ENCODE measurements at regions not wholly inside any gene's neighbourhood (a gene's known extent, or its start where the extent isn't known, plus 50 kb on each side); places are given as distances from the start of the nearest gene placed in this dataset.

DNA sequence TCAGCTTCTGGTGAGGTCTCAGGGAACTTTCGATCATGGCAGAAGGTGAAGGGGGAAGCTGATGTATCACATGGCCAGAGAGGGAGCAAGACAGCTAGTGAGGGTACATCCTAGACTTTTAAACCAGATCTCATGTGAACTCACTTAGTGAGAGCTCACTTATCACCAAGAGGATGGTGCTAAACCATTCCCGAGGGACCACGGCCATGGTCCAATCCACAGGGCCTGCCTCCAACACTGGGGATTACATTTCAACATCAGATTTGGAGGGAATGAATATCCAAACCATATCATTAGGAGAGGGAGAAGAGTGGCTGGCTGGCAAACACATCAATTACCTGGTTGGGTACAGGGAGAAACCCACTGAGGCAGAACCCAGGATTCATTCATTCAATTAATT lies 75.7 kb upstream of the HAAO start:
- in situ Hi-C loops (cut with HindIII; ENCODE audit: low sequenced_read_pairs), result no loop called here

DNA sequence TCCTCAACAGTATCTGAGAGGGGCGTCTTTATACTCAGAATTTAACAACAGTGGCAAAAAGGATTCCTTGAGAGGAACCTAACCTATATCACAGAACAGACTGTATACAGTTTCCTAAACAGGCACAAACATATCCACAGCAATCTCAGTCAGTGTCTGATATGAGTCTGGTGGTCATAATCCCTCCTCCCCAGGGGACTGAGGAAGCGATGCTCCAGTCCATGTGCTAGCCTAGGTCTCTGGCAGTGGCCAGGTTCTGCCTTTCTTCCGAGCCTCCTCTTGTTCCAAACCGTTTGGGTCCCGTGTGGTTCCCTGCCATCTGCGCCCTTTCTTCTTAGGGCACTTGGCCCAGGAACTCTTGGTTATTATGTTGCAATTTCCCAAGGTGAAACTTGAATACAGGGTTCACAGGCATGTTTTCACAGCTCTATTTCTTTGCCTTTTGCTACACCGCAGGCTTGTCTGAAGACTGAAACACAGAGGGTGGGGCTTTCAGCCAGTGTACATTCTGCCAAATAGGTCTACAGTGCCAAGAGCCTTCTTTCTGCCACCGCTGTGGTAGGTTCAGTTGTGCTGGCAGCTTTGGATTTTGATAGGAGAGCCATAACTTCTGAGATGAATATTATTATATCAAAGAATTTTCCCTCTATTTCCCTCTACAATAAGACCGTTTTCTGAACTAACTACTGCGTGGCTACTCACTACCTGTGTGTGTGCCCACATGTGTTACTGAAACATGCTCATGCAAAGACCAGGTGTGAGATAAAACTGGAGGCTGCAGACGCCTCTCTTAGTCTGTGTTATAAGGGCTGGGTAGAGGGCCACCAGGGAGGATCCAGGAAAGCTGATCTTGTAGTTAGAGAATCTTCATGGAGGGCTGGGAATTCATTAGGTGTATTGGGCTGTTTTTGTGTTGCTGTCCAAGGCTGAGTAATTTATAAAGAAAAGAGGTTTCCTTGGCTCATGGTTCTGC lies 75.0 kb upstream of the HAAO start:
- in situ Hi-C loops (cut with HindIII; ENCODE audit: low sequenced_read_pairs), result no loop called here

DNA sequence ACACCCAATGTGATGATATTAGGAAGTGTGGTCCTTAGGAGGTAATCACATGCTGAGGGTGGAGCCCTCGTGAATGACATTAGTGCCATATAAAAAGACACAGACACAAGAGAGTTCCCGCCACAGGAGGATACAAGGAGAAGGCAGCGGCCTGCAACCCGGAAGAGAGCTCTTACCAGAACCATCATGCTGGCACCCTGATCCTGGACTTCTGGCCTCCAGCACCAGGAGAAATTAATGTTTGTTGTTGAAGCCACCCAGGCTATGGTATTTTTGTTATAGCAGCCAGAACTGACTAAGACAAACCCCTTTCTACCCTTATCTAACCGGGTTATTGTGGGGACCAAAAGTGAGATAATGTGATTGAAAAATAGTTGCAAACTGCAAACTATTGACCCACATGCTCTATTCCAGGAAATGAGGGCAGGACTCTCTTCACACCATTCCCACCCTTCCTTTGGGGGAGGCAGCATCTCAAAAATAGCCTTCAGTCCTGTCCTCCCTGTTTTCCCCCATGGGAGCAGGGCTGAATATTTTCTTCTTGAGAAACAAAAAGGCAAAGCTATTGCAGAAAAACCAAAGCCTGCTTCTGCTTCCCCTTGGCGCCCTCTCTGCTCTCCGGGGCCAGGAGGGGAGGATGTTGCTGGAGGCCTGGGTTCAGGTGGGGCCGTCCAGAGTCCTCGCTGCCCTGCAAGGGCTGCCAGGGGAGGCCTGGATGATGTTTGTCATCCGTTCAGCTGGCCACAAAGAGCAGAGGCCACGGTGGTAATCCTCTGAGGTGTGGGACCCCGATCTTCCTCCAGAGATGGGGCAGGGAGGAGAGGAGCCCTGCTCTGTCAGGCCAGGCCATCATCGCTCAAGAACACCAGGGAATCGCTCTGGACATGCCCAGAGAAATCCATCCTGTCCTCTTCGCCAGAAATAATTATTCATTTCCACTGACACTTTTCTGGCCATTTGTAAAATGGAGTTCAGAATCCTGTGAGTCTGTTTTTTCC lies 73.8 kb upstream of the HAAO start:
- in situ Hi-C loops (cut with HindIII; ENCODE audit: low sequenced_read_pairs), result no loop called here

DNA sequence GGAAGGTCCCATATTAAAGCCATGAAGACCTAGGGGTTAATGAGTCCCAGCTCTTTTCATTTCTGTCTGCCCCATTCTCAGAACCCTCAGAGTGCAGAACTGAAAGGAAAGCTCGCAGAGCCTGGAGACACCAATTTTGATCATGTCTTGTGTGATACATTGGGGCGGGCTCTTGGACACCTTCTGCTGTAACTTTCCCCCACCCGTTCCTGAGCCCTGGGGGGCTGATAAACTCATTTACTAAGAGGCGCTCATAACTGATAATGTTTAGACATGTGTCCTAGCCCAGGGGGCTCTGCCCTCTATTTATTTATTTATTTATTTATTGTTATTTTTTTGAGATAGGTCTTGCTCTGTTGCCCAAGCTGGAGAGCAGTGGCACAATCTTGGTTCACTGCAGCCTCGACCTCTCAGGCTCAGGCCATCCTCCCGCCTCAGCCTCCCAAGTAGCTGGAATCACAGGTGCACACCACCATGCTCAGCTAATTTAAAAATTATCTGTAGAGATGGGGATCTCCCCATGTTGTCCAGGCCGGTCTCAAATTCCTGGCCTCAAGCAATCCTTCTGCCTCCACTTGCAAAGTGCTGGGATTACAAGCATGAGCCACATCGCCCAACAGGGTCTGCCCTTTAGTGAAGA lies 72.4 kb upstream of the HAAO start:
- in situ Hi-C loops (cut with HindIII; ENCODE audit: low sequenced_read_pairs), result loop anchor here (5.0 kb wide), 1 partner anchor 78 kb away; no protein-coding TSS in a partner anchor

DNA sequence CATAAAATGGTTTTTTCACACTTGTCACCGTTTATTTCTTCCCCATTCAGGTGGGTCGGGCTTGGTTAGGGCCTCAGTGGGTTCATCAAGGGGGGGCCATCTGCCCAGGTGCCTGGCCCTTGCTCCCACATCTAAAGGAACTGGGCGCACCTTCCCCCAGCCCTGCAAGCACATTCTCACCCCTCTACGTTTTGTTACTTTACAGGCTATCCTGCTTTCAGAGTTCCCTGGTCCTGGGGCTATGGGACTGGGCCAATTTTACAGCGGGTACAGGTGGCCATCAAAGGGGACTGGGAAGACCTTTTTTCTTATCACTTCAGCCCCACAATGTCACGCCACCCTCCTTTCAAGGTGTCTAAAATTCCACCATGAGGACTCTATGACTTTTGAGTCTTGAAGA lies 71.8 kb upstream of the HAAO start:
- in situ Hi-C loops (cut with HindIII; ENCODE audit: low sequenced_read_pairs), result loop anchor here (5.0 kb wide), 1 partner anchor 78 kb away; no protein-coding TSS in a partner anchor

DNA sequence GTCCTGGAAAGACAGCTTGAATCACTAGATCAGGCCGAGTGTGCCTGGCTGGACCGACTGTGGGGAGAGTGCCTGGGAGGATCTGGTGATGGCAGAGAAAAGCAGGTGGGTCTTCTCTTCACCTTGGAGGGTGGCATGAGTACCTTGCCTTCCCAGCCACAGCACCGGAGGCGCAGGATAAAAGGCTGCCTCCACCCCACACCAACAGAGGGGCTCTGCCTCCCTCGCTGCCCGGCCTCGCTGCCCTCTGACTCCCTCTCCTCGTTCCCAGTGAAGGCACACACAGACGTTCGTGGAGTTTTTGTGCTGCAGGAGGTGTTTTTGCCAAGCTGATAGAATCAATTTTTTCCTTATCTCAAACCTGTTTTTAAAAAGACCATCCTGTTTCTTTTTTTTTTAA lies 71.4 kb upstream of the HAAO start:
- in situ Hi-C loops (cut with HindIII; ENCODE audit: low sequenced_read_pairs), result loop anchor here (5.0 kb wide), 1 partner anchor 79 kb away; no protein-coding TSS in a partner anchor

DNA sequence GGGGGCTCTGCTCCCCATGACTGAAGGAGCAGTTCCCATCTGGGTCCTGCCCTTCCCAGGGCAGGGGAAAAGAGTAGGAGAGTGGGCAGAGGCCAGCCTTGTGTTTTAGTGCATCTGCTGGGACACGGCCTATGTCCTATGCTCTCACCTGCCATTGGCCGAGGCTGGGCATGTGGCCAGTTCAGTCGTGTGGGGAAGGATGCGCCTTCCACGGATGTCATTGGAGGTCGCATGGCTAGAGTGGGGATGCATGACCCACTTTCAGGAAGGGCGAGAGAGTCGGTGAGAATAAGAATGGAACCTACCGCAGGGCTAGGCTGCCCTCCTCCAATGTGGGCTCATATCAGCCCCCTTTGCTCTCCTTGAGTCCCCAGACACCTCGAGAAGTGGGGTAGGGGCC lies 70.9 kb upstream of the HAAO start:
- in situ Hi-C loops (cut with HindIII; ENCODE audit: low sequenced_read_pairs), result loop anchor here (5.0 kb wide), 1 partner anchor 79 kb away; no protein-coding TSS in a partner anchor

DNA sequence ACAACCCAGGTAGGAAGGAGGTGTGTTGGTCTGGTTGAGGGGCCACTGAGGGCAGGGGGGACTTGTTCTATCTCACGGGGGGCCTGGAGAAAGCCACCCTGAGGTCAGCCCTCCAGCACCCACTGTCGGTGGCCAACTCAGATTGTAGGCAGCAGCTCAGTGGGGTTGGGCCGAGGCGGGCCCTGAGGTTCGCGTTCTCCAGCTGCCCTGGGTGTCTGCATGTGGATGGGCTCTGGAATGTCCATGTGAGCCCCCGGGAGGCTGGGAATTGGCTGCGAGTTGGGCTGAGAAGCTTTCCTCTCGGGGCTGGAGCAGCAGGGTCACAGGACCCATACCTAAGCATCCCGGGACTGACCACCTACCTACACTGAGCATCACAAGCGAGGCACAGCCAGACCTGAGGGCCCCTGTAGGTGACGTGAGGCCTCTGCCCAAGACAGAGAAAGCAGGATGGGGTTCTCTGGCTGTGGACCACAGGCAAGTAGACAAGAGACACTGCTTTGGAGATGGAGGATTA lies 70.3 kb upstream of the HAAO start:
- in situ Hi-C loops (cut with HindIII; ENCODE audit: low sequenced_read_pairs), result loop anchor here (5.0 kb wide), 1 partner anchor 80 kb away; no protein-coding TSS in a partner anchor

DNA sequence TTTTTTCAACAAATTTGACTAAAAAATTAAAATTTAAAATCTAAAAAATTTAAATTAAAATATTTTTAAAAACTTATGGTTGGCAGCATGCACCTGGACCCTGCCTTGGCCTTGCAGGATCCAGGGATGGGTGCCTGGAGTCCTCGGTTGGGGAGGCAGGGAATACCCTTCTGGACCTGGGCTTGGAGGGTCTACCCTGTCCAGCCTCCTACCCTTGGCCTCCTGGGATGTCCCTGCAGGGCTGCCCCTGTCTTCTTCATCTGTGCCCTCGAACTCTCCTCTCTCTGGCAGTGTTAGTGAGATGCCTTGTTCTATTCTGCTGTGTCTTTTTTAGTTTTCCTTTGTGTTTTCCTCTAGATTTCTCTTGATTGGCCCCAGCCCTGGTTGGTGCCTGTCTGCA lies 68.9 kb upstream of the HAAO start:
- in situ Hi-C loops (cut with HindIII; ENCODE audit: low sequenced_read_pairs), result loop anchor here (5.0 kb wide), 1 partner anchor 81 kb away; no protein-coding TSS in a partner anchor

DNA sequence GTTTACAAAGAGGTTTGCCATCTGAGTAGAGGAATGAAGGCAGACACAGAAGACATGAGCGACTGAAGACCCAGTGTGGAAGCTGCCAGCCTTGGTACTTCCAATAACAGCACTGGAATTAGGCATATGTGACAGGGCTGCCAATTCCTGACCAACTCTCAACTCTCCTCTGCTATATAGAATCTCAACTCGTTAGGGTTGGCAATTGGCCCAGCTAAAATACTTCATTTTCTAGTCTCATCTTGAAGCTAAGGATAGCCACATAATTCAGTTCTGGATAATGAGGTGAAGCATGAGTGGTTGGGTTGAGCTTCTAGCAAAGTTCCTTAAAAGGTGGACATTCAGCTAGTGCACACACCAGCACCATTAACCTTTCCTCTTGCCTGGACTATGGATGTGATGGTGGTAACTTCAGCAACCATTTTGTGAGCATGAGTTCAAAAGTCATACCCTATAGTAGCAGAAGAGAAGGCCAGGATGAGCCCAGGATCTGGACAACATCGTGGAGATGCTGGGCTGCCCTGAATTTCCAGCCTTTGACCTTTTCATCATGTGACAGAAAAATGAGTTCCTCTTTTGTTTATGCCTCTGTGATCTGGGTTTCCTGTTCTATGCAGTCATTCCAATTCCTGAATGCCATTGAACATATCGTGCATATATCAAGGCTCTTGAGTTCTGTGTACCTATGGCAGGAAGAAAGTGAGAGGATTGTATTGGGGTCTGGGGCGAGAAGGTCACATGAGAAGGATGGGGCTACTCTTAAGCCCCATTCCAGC lies 68.1 kb upstream of the HAAO start:
- in situ Hi-C loops (cut with HindIII; ENCODE audit: low sequenced_read_pairs), result loop anchor here (5.0 kb wide), 1 partner anchor 82 kb away; no protein-coding TSS in a partner anchor

DNA sequence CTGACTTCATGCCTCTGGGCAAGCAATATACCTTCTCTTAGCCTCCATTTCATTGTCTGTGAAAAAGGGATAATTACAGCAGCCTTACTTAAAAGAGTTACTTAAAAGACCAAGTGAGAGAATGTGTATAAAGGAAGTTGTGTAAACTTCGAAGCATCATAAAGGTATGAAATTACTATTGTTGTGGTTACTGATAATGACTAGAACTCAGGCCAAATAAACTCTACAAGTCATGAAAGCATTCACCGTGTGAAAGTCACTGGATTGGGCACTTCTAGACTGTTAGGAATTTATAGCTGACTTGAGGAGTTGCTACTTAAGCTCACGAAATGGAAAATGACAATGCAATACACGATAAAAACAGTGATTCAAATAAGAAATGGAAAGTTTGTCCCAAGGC lies 67.4 kb upstream of the HAAO start:
- in situ Hi-C loops (cut with HindIII; ENCODE audit: low sequenced_read_pairs), result loop anchor here (5.0 kb wide), 1 partner anchor 83 kb away; no protein-coding TSS in a partner anchor

DNA sequence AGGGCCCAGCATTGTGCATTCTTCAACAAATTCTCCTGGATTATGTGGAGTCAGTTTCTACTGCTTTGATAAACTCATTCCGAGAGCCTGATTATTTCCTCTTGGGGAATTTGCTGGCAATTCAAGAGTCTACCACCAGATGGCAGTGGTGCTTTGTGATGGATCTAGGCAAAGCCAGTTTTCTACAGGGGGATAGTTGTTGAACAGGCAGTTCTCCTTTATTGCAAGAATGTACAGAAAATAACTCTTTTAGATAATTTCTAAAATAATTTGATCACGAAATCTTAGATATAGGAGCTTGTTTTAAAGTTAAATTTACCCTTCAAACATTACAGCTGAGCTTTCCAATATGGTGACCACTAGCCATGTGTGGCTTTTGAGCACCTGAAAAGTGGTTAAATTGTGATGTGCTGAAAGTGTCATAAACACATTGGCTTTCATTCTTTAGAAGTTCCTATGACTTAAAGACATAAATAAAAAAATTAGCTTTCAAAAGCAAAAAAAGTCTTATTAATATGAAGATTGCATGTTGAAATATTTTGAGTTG lies 66.7 kb upstream of the HAAO start:
- in situ Hi-C loops (cut with HindIII; ENCODE audit: low sequenced_read_pairs), result no loop called here

DNA sequence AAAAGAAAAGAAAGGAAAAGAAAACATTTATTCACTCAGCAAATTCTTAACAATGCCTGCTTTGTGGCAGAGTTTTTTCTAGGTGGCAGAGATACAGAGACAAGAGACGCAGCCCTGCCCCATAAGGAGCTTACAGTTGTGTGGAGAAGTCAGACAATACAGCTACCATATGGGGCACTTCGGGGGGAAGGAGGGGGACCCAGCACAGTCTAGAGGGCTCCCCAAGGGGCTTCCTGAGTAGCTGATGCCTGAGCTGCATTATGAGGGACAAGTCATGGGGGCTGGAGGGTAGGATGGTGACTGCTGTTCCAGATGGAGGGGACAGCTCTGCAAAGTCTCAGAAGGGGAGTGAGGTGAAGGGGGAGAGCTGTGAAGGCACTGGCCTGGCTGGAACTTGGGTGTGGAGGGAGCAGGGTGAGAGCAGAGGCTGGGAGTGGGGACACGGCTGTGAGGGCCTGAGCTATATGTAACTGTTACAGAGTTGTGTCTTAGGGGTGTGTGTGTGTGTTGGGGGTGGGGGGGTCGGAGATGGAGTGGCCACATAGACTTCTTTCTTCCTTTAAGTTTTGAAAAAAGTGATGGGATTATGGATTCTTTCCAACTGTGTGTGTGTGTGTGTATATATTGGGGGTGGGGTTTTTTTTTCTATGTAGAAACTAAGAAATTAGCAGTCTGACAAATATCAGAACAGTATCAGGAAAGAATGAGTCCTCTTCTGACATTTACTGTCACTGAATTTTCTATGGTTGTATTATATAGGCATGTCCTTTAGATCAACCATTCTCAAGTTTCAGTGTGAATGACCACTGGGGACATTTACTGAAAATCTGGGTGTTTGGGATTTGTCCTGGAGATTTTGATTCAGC lies 66.0 kb upstream of the HAAO start:
- in situ Hi-C loops (cut with HindIII; ENCODE audit: low sequenced_read_pairs), result no loop called here

DNA sequence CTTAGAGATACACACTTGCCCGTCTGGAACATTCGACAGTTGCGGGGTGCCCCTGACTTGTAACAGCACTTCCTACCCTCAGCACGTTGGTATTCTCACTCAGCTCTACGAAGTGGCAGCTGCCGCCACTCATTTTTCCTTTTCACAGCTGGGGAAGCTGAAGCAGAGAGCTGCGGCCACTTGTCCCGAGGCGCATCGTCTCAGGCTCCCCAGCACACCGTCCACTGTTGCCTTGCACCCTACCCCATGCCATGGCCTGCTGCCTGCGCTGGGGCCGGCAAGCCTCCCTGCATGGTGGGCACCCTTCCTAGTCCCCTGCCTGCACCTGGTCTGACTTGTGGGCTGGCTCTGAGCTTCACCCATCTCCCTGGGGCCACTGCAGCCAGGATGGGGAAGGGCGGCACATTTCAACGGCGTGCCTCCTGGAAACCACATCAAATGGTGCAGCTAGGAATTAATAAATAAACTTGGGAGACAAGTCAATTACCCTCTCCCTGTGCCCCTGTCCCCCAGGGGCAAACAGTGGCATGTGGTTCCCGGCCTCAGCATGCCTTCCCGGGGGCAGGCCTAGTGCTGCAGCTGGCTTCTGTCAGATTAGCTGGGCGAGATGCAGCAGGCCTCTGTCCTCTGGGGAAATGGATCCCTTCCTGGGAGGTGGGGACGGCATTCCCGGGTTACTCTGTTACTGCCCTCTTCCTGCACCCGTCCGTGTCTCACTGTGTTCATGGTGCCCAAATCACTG lies 64.7 kb upstream of the HAAO start:
- in situ Hi-C loops (cut with HindIII; ENCODE audit: low sequenced_read_pairs), result no loop called here

DNA sequence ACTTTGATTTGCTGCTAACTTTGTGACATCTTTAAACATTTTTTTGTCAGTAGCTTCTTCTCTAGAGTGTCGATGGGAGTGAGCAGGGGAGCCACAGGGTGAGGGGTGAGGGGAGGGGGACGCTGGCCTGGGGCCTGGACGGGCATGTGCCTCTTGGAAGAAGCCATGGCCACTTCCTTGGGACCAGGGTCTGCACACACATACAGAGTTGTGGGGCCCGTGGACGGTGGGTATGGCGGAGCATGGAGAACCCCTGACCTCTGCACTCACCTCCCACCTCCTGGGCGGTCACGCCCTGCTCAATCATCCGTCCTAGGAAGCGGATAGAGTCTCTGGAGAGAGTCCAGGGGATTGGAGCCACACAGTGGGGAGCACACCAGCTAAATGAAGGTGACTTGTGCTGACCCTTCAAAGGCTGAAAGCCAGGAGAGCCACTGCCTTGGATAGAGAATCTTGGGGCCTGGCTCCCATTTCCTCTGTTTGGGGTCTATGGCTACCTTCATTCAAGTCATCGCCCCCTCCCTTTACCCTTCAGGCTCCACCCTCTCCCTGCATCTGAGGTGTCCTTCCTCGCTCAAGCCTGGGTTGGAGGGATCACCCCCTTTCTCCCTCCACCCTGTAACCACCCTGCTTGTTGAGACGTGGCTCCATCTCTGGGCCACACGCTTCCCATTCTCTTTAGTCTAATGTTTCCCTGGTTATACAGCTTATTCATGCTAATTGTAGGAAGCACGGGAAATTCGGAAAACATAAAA lies 63.9 kb upstream of the HAAO start:
- in situ Hi-C loops (cut with HindIII; ENCODE audit: low sequenced_read_pairs), result no loop called here

DNA sequence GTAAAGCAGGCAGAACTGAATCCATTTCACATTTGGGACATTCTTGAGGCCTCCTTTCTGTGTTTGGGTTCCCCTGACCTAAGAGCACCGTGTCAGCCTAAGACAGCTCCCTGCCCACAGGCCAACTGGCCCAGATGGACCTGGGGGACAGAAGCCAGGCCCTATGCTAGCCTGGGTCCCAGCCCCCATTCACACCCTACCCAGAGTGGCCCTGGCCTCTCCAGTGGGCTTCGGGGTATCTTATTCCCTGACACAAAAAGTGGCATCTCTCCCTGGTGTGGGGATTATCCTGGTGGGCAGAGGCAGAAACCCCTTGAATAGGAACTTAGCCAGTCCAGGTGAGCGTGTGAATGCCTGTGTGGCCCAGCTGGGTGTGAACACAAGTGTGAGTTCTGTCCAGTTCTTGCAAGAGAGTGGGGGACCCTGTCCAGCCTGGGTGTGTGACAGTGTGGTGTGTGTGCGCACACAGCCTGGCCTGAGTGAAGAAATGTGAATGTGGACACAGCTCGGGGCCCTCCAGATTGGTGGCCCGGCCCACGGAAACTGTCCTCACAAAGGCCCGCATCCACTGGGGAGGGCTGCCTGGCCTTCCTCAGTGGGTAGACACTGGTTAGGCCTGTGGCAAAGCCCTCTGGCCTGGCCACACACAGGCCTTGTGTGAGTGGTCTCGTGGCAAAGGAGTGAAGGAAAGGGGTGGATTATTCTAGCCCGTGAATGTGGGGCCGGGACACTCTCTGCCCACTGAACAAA lies 63.0 kb upstream of the HAAO start:
- in situ Hi-C loops (cut with HindIII; ENCODE audit: low sequenced_read_pairs), result no loop called here
